Right lobe of liver (tissue), 6 donors: ENCODE measurements at regions not wholly inside any gene's neighbourhood (a gene's known extent, or its start where the extent isn't known, plus 50 kb on each side); places are given as distances from the start of the nearest gene placed in this dataset.

Experiments used
- ATAC-seq, 4 donors: fragments of 200-7000 bp; cut with Tn5 transposase; one replicate each; pipeline ENCODE4 v1.9.1; 2020; ENCODE audit warnings: mild to moderate bottlenecking in 4 of 4, moderate library complexity in 4 of 4
- DNase-seq, 3 donors: peaks; one replicate each; pipeline ENCODE4 v3.0.0-alpha.2; 2020
- H3K27ac ChIP-seq, 3 donors: fragments of 200-600 bp; one replicate each; pipeline ENCODE4 v1.8.0; 2022
- H3K27me3 ChIP-seq, 2 donors: fragments of 200-600 bp; one replicate each; pipeline ENCODE4 v1.8.0; 2022
- H3K36me3 ChIP-seq, 4 donors: fragments of 200-600 bp; sonication (generic) in 1 of 4; one replicate each; pipeline versions ENCODE4 v1.5.1 to v1.8.0; 2017 to 2022; ENCODE audit warnings: control low read depth in 1 of 4
- H3K4me1 ChIP-seq, 4 donors: fragments of 200-600 bp; sonication (generic) in 1 of 4; one replicate each; pipeline versions ENCODE4 v1.5.1 to v1.8.0; 2017 to 2022; ENCODE audit warnings: control low read depth in 1 of 4
- H3K4me3 ChIP-seq, 3 donors: fragments of 200-600 bp; one replicate each; pipeline ENCODE4 v1.8.0; 2022
- H3K9me3 ChIP-seq, 4 donors: fragments of 200-600 bp; sonication (generic) in 1 of 4; one replicate each; pipeline versions ENCODE4 v1.5.1 to v1.8.0; 2017 to 2022; ENCODE audit warnings: control low read depth in 1 of 4
- CTCF ChIP-seq, 4 donors: fragments of 200-600 bp in 3 of 4; fragments of 450-650 bp in 1 of 4; IDR thresholded peaks; one replicate each; pipeline versions ENCODE4 v1.5.1 to v1.8.0; 2016 to 2022; ENCODE audit warnings: antibody characterized with exemption in 4 of 4, mild to moderate bottlenecking in 2 of 4
- POLR2A ChIP-seq: fragments of 450-650 bp; IDR thresholded peaks from one replicate; pipeline ENCODE4 v1.6.1; 2017; ENCODE audit warnings: antibody characterized with exemption, mild to moderate bottlenecking
- WGBS: methylation state at CpG from one replicate; pipeline ENCODE4 v1.1.6; 2018; ENCODE audit warnings: low coverage, low lambda C conversion rate; ENCODE audit not compliant: insufficient coverage; ENCODE audit errors: missing lambda C conversion rate; 5-methylcytosine and 5-hydroxymethylcytosine counted together
- intact Hi-C, 2 donors: fragments of 100-400 bp; cut with DNase I; formaldehyde crosslinking; loops; one replicate each; pipeline versions ENCODE4 v1.11.2 to v1.14.1; 2022
- donor health status: DM: no; HTN: yes; CAD: no.
- donor health status: DM: no; HTN: no; CAD: no.
- donor health status: DM: no; HTN: no; CAD: no.
- donor health status: DM: no; HTN: yes; CAD: no.
- donor health status: DM: no; HTN: yes; CAD: no.

GRCh38 chr6:95795927-95796326 is 218.6 kb downstream of the MANEA start:
- no peaks in the 10 kb centered on the region for H3K9me3 ChIP-seq
- H3K27me3 ChIP-seq: no peaks in the 10 kb centered on the region
- no peak overlapping the region for H3K27ac ChIP-seq
- no peak overlapping the region for H3K4me3 ChIP-seq
- intact Hi-C loops: no loop called here
- DNase-seq (no peak), ATAC-seq (no peak)
- no peaks in the 10 kb centered on the region for H3K4me1 ChIP-seq
- no peaks in the 10 kb centered on the region for H3K36me3 ChIP-seq
- TF ChIP-seq POLR2A (no peak), CTCF (IDR thresholded peaks at IDR 0.05) (no peak)

DNA sequence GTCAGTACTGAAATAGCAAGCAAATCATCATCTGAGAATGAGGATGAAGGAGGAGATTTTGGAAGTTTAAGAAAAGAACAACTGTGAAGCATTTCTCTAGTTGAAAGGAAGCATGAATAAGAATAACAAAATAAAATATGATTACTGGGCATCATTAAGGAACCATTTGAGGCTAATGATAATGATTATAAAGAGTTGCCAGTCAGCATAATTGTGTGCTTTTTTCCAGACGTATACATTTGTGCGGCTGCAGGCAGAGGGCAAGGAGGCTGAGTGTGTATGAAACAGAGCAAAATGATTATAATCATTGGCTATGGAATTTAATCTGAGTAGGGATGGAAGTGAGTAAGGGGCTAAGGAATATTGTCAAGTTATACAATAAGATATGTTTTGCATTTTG is 218.7 kb upstream of the FUT9 start:
- H3K27ac ChIP-seq: no peak overlapping the region
- no peaks in the 10 kb centered on the region for H3K27me3 ChIP-seq
- H3K36me3 ChIP-seq: no peaks in the 10 kb centered on the region
- H3K9me3 ChIP-seq: no peaks in the 10 kb centered on the region
- H3K4me1 ChIP-seq: no peaks in the 10 kb centered on the region
- DNase-seq: no peak
- intact Hi-C loops: no loop called here
- no peak for TF ChIP-seq POLR2A
- H3K4me3 ChIP-seq: no peak overlapping the region
- WGBS: 100% methylated on average over 2 of the region's 2 CpGs
- no peak for ATAC-seq

GRCh38 chr6:95802978-95803377 is 212.8 kb upstream of the FUT9 start:
- intact Hi-C loops: no loop called here
- Histone ChIP-seq H3K36me3 (no peaks in the 10 kb centered on the region), H3K9me3 (no peaks in the 10 kb centered on the region), H3K4me1 (peaks cover 0 to 8% (median 0%) of the 10 kb centered on the region in 4 donors), H3K27me3 (no peaks in the 10 kb centered on the region), H3K27ac (no peak overlapping the region), H3K4me3 (no peak overlapping the region)
- ATAC-seq (no peak), DNase-seq (no peak)
- no peak for TF ChIP-seq CTCF (IDR thresholded peaks at IDR 0.05)
- TF ChIP-seq POLR2A: no peak

GRCh38 chr6:95803889-95804288 is 211.9 kb upstream of the FUT9 start:
- Histone ChIP-seq H3K9me3 (no peaks in the 10 kb centered on the region), H3K27ac (no peak overlapping the region), H3K27me3 (no peaks in the 10 kb centered on the region), H3K4me3 (no peak overlapping the region), H3K4me1 (peaks cover 0 to 8% (median 0%) of the 10 kb centered on the region in 4 donors), H3K36me3 (no peaks in the 10 kb centered on the region)
- intact Hi-C loops: no loop called here
- DNase-seq (no peak), ATAC-seq (no peak)
- no peak for TF ChIP-seq POLR2A
- no peak for TF ChIP-seq CTCF (IDR thresholded peaks at IDR 0.05)

DNA sequence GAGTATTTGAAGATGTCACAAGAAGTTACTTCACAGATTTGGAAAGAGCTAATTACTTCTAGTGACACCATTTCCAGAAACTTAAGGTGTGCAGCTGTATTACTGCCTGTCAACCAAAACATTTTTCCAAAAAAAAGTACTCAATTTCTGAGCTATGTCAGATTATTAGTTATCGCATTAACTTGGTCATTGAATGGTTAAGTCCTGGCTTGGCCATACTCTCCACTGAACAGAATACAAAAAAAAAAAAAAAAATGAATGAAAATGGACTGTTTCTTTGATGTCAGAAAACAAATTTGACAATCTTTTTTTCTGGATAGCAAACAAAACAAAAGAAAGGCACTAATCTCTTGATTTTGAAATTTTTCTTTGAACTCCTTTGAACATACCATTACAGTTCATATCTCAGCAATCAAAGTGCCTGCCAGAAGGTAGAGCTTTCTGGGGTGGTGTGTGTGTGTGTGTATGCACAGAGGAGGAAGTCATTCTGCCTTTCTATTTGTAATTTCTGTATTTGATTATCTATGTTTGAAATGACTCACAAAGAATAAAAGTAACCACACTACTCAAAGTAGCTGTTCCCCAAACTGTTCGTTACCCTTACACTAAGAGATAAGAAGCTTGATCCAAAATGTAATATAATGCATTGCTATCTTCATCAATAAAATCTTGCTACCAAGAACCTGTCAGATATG is 210.8 kb upstream of the FUT9 start:
- intact Hi-C loops: no loop called here
- H3K4me3 ChIP-seq: no peak overlapping the region
- H3K4me1 ChIP-seq: peaks cover 0 to 8% (median 0%) of the 10 kb centered on the region in 4 donors
- WGBS: 70% methylated on average over 2 of the region's 2 CpGs
- no peaks in the 10 kb centered on the region for H3K36me3 ChIP-seq
- ATAC-seq (peak in 3 of 4 donors; percentile 16 to 61 (median 51)), DNase-seq (no peak)
- H3K27ac ChIP-seq: no peak overlapping the region
- no peak for TF ChIP-seq POLR2A
- no peak for TF ChIP-seq CTCF (IDR thresholded peaks at IDR 0.05)
- H3K27me3 ChIP-seq: no peaks in the 10 kb centered on the region
- no peaks in the 10 kb centered on the region for H3K9me3 ChIP-seq
